Skin epidermis (tissue), 12 donors: ENCODE measurements at regions not wholly inside any gene's neighbourhood (a gene's known extent, or its start where the extent isn't known, plus 50 kb on each side); places are given as distances from the start of the nearest gene placed in this dataset.
"Not testable (repeated sequence)": the region's sequence is repeated elsewhere in the genome, so short reads cannot be mapped to it uniquely, and the experiment has no call there.

Experiments
- H3K27ac ChIP-seq, 21 experiments: fragments of 200-600 bp; sonication (generic) in 11 of 21; one replicate each; pipeline ENCODE4 v1.5.0; 2020; ENCODE audit warnings: mild to moderate bottlenecking in 3 of 21, inconsistent platforms in 2 of 21, moderate library complexity in 2 of 21
- H3K4me3 ChIP-seq, 7 experiments: fragments of 200-600 bp; sonication (generic) in 2 of 7; one replicate each; pipeline ENCODE4 v1.5.0; 2020; ENCODE audit warnings: inconsistent platforms in 2 of 7, mild to moderate bottlenecking in 2 of 7, moderate library complexity in 1 of 7

GRCh38 chr10:53361936-53362335 is 589.4 kb upstream of the MBL2 start:
- H3K27ac ChIP-seq: no peak overlapping the region
- no peak overlapping the region for H3K4me3 ChIP-seq

- no peak overlapping the region for H3K27ac ChIP-seq
- no peak overlapping the region for H3K4me3 ChIP-seq
Measured at GRCh38 chr10:53361281-53361680, 588.7 kb upstream of the MBL2 start.

GRCh38 chr10:53358978-53359377 is 586.4 kb upstream of the MBL2 start:
- H3K4me3 ChIP-seq, H3K27ac ChIP-seq: not testable (repeated sequence)

GRCh38 chr10:53358536-53358935 is 586.0 kb upstream of the MBL2 start:
- no peak overlapping the region for H3K27ac ChIP-seq
- H3K4me3 ChIP-seq: no peak overlapping the region

- Histone ChIP-seq H3K27ac (no peak overlapping the region), H3K4me3 (no peak overlapping the region)
Measured at GRCh38 chr10:53357587-53357986, 585.0 kb upstream of the MBL2 start.

GRCh38 chr10:53356616-53357349 is 584.2 kb upstream of the MBL2 start:
- no peak overlapping the region for H3K4me3 ChIP-seq

GRCh38 chr10:53342531-53342930 is 569.9 kb upstream of the MBL2 start:
- H3K4me3 ChIP-seq, H3K27ac ChIP-seq: not testable (repeated sequence)

More at GRCh38 chr10:53356616-53357349, 584.2 kb upstream of the MBL2 start:
- H3K27ac ChIP-seq: no peak overlapping the region

- H3K4me3 ChIP-seq, H3K27ac ChIP-seq: not testable (repeated sequence)
Measured at GRCh38 chr10:53338199-53338598, 565.6 kb upstream of the MBL2 start.

GRCh38 chr10:53335803-53336422 is 563.3 kb upstream of the MBL2 start:
- H3K27ac ChIP-seq, H3K4me3 ChIP-seq: not testable (repeated sequence)

GRCh38 chr10:53331460-53331859 is 558.9 kb upstream of the MBL2 start:
- no peak overlapping the region for H3K27ac ChIP-seq

GRCh38 chr10:53326401-53327305 is 554.1 kb upstream of the MBL2 start:
- not testable (repeated sequence) for H3K4me3 ChIP-seq, H3K27ac ChIP-seq

More at GRCh38 chr10:53331460-53331859, 558.9 kb upstream of the MBL2 start:
- no peak overlapping the region for H3K4me3 ChIP-seq

- no peak overlapping the region for H3K27ac ChIP-seq
- H3K4me3 ChIP-seq: no peak overlapping the region
Measured at GRCh38 chr10:53325066-53325465, 552.5 kb upstream of the MBL2 start.

GRCh38 chr10:53315709-53316108 is 543.1 kb upstream of the MBL2 start:
- Histone ChIP-seq H3K27ac (no peak overlapping the region), H3K4me3 (no peak overlapping the region)

GRCh38 chr10:53314876-53315275 is 542.3 kb upstream of the MBL2 start:
- Histone ChIP-seq H3K4me3 (no peak overlapping the region), H3K27ac (no peak overlapping the region)

GRCh38 chr10:53298443-53298842 is 525.9 kb upstream of the MBL2 start:
- H3K27ac ChIP-seq: no peak overlapping the region
- no peak overlapping the region for H3K4me3 ChIP-seq

GRCh38 chr10:53284615-53285182 is 512.1 kb upstream of the MBL2 start:
- H3K4me3 ChIP-seq: no peak overlapping the region

GRCh38 chr10:53276797-53277196 is 504.2 kb upstream of the MBL2 start:
- Histone ChIP-seq H3K4me3 (no peak overlapping the region), H3K27ac (no peak overlapping the region)

More at GRCh38 chr10:53284615-53285182, 512.1 kb upstream of the MBL2 start:
- H3K27ac ChIP-seq: no peak overlapping the region

GRCh38 chr10:53269482-53269881 is 496.9 kb upstream of the MBL2 start:
- no peak overlapping the region for H3K4me3 ChIP-seq
- no peak overlapping the region for H3K27ac ChIP-seq

GRCh38 chr10:53260213-53260612 is 487.6 kb upstream of the MBL2 start:
- Histone ChIP-seq H3K4me3 (no peak overlapping the region), H3K27ac (no peak overlapping the region)

- H3K4me3 ChIP-seq: no peak overlapping the region
- H3K27ac ChIP-seq: no peak overlapping the region
Measured at GRCh38 chr10:53256623-53257022, 484.0 kb upstream of the MBL2 start.
